Mesendoderm (in vitro differentiated cells): ENCODE measurements at regions not wholly inside any gene's neighbourhood (a gene's known extent, or its start where the extent isn't known, plus 50 kb on each side); places are given as distances from the start of the nearest gene placed in this dataset.

Source experiments
- DNase-seq: peaks from one replicate; pipeline ENCODE4 v3.0.0; 2013
- H2AK5ac ChIP-seq: 2 replicates; pipeline ENCODE4 v1.6.1; 2013; ENCODE audit warnings: low read length, inconsistent platforms
- H2BK120ac ChIP-seq: 2 replicates; pipeline ENCODE4 v1.6.1; 2013; ENCODE audit warnings: low read depth, mild to moderate bottlenecking, low read length, moderate library complexity, mixed read lengths
- H2BK15ac ChIP-seq: replicated peaks from 2 replicates; pipeline ENCODE4 v1.6.1; 2013; ENCODE audit warnings: low read depth, mild to moderate bottlenecking, moderate library complexity
- H2BK5ac ChIP-seq: 2 replicates; pipeline ENCODE4 v1.6.1; 2013; ENCODE audit warnings: low read length, inconsistent platforms
- H3K18ac ChIP-seq: 2 replicates; pipeline ENCODE4 v1.6.1; 2013; ENCODE audit warnings: mild to moderate bottlenecking, low read length, mixed read lengths
- H3K23ac ChIP-seq: one replicate; pipeline ENCODE4 v1.6.1; 2013; ENCODE audit warnings: low read length
- H3K27ac ChIP-seq: 2 replicates; pipeline ENCODE4 v1.5.1; 2013; ENCODE audit warnings: low read depth, mild to moderate bottlenecking, inconsistent platforms, low read length, moderate library complexity
- H3K27me3 ChIP-seq: 2 replicates; pipeline ENCODE4 v1.6.1; 2013; ENCODE audit warnings: low read length, control low read depth, mild to moderate bottlenecking, inconsistent platforms; ENCODE audit not compliant: insufficient read depth, poor library complexity
- H3K36me3 ChIP-seq: 2 replicates; pipeline ENCODE4 v1.6.1; 2013; ENCODE audit warnings: low read length, inconsistent platforms; ENCODE audit not compliant: control insufficient read depth, insufficient read depth
- H3K4ac ChIP-seq: one replicate; pipeline ENCODE4 v1.6.1; 2013; ENCODE audit warnings: low read depth, mild to moderate bottlenecking, low read length, moderate library complexity
- H3K4me1 ChIP-seq: 2 replicates; pipeline ENCODE4 v1.6.1; 2013; ENCODE audit warnings: low read depth, low read length, inconsistent platforms; ENCODE audit not compliant: control insufficient read depth
- H3K4me2 ChIP-seq: 2 replicates; pipeline ENCODE4 v1.6.1; 2013; ENCODE audit warnings: low read length
- H3K4me3 ChIP-seq: 2 replicates; pipeline ENCODE4 v1.5.1; 2013; ENCODE audit warnings: mild to moderate bottlenecking, low read length
- H3K56ac ChIP-seq: one replicate; pipeline ENCODE4 v1.6.1; 2013; ENCODE audit warnings: low read length
- H3K79me1 ChIP-seq: 2 replicates; pipeline ENCODE4 v1.6.1; 2013; ENCODE audit warnings: low read length, inconsistent platforms
- H3K79me2 ChIP-seq: 2 replicates; pipeline ENCODE4 v1.6.1; 2013; ENCODE audit warnings: mild to moderate bottlenecking, low read length; ENCODE audit not compliant: control insufficient read depth, insufficient read depth
- H3K9ac ChIP-seq: 2 replicates; pipeline ENCODE4 v1.6.1; 2013; ENCODE audit warnings: low read length, inconsistent platforms
- H4K5ac ChIP-seq: one replicate; pipeline ENCODE4 v1.6.1; 2013; ENCODE audit warnings: low read length
- H4K8ac ChIP-seq: one replicate; pipeline ENCODE4 v1.6.1; 2013; ENCODE audit warnings: low read depth, mild to moderate bottlenecking, control low read depth, low read length, moderate library complexity
- WGBS: extraction: QIAGEN DNeasy Blood & Tissue Kit; methylation state at CpG from one replicate; pipeline ENCODE4 v1.1.7; 2013; ENCODE audit warnings: low lambda C conversion rate, missing lambda C conversion rate; ENCODE audit not compliant: insufficient coverage; ENCODE audit errors: extremely low coverage; 5-methylcytosine and 5-hydroxymethylcytosine counted together

GRCh38 chr6:15076565-15076964 lies 169.3 kb upstream of the JARID2 start:
- no peak overlapping the region for H3K18ac ChIP-seq
- no peak overlapping the region for H2AK5ac ChIP-seq
- H3K36me3 ChIP-seq: no peaks in the 10 kb centered on the region
- H3K56ac ChIP-seq: peak overlapping the region; percentile 66
- no peak overlapping the region for H3K4me2 ChIP-seq
- no peak overlapping the region for H2BK15ac ChIP-seq
- H3K4ac ChIP-seq: no peak overlapping the region
- no peak overlapping the region for H3K4me3 ChIP-seq
- no peak overlapping the region for H4K8ac ChIP-seq
- H4K5ac ChIP-seq: no peak overlapping the region
- no peaks in the 10 kb centered on the region for H3K79me2 ChIP-seq
- no peak overlapping the region for H2BK5ac ChIP-seq
- DNase-seq: no peak
- H3K4me1 ChIP-seq: peaks cover 2% of the 10 kb centered on the region
- no peak overlapping the region for H3K27ac ChIP-seq
- no peaks in the 10 kb centered on the region for H3K27me3 ChIP-seq
- WGBS: no CpG with 5 or more reads among the region's 4 CpGs
- peak overlapping the region; percentile 7 for H3K23ac ChIP-seq
- no peak overlapping the region for H3K9ac ChIP-seq
- no peak overlapping the region for H2BK120ac ChIP-seq
- no peaks in the 10 kb centered on the region for H3K79me1 ChIP-seq

GRCh38 chr6:15077006-15077405 lies 168.9 kb upstream of the JARID2 start:
- Histone ChIP-seq H2BK15ac (no peak overlapping the region), H3K56ac (no peak overlapping the region), H3K27me3 (no peaks in the 10 kb centered on the region), H3K23ac (no peak overlapping the region), H3K79me2 (no peaks in the 10 kb centered on the region), H3K4me1 (peaks cover 2% of the 10 kb centered on the region), H2BK120ac (peak overlapping the region; percentile 64), H4K8ac (no peak overlapping the region), H3K18ac (peak overlapping the region; percentile 54), H4K5ac (no peak overlapping the region), H3K9ac (no peak overlapping the region), H3K4me2 (no peak overlapping the region), H2BK5ac (no peak overlapping the region), H2AK5ac (no peak overlapping the region), H3K79me1 (no peaks in the 10 kb centered on the region), H3K4ac (peak overlapping the region; percentile 72), H3K36me3 (no peaks in the 10 kb centered on the region), H3K27ac (no peak overlapping the region), H3K4me3 (no peak overlapping the region)
- DNase-seq: no peak
- no CpG with 5 or more reads among the region's 4 CpGs for WGBS

GRCh38 chr6:15077961-15078360 lies 167.9 kb upstream of the JARID2 start:
- DNase-seq: peak; percentile 95
- Histone ChIP-seq H3K4me3 (no peak overlapping the region), H3K4ac (peak overlapping the region; percentile 93), H3K23ac (no peak overlapping the region), H3K27me3 (no peaks in the 10 kb centered on the region), H3K4me2 (no peak overlapping the region), H4K5ac (no peak overlapping the region), H3K27ac (peak overlapping the region; percentile 38), H2BK15ac (no peak overlapping the region), H4K8ac (no peak overlapping the region), H3K36me3 (no peaks in the 10 kb centered on the region), H3K79me2 (no peaks in the 10 kb centered on the region), H2BK120ac (peak overlapping the region; percentile 88), H2AK5ac (no peak overlapping the region), H3K18ac (peak overlapping the region; percentile 64), H3K79me1 (no peaks in the 10 kb centered on the region), H3K56ac (peak overlapping the region; percentile 39), H3K4me1 (peaks cover 2% of the 10 kb centered on the region), H2BK5ac (no peak overlapping the region), H3K9ac (no peak overlapping the region)
- no CpG with 5 or more reads among the region's 5 CpGs for WGBS

GRCh38 chr6:15079288-15079817 lies 166.5 kb upstream of the JARID2 start:
- Histone ChIP-seq H2BK5ac (peak overlapping the region; percentile 54), H3K4me3 (no peak overlapping the region), H3K4ac (peak overlapping the region; percentile 65), H3K27ac (peak overlapping the region; percentile 20), H2BK120ac (no peak overlapping the region), H4K8ac (no peak overlapping the region), H3K79me2 (no peaks in the 10 kb centered on the region), H2AK5ac (no peak overlapping the region), H3K4me1 (peaks cover 2% of the 10 kb centered on the region), H3K4me2 (no peak overlapping the region), H2BK15ac (no peak overlapping the region), H3K23ac (no peak overlapping the region), H3K36me3 (no peaks in the 10 kb centered on the region), H3K79me1 (no peaks in the 10 kb centered on the region), H3K27me3 (no peaks in the 10 kb centered on the region), H3K56ac (peak overlapping the region; percentile 54), H4K5ac (no peak overlapping the region), H3K18ac (peak overlapping the region; percentile 13), H3K9ac (no peak overlapping the region)
- WGBS: no CpG with 5 or more reads among the region's 7 CpGs
- peak; percentile 66 for DNase-seq

- H3K79me1 ChIP-seq: no peaks in the 10 kb centered on the region
- no peak overlapping the region for H4K8ac ChIP-seq
- H3K27me3 ChIP-seq: no peaks in the 10 kb centered on the region
- H3K36me3 ChIP-seq: no peaks in the 10 kb centered on the region
- H4K5ac ChIP-seq: no peak overlapping the region
- no peak overlapping the region for H3K23ac ChIP-seq
- H2BK120ac ChIP-seq: no peak overlapping the region
- no peaks in the 10 kb centered on the region for H3K79me2 ChIP-seq
- H2BK15ac ChIP-seq: no peak overlapping the region
- H3K9ac ChIP-seq: no peak overlapping the region
- peak overlapping the region; percentile 8 for H3K56ac ChIP-seq
- no peak overlapping the region for H2BK5ac ChIP-seq
- H3K4me1 ChIP-seq: peaks cover 2% of the 10 kb centered on the region
- no peak overlapping the region for H3K27ac ChIP-seq
- no peak overlapping the region for H3K4me2 ChIP-seq
- no peak overlapping the region for H3K18ac ChIP-seq
- no peak overlapping the region for H3K4ac ChIP-seq
- H2AK5ac ChIP-seq: no peak overlapping the region
- no peak overlapping the region for H3K4me3 ChIP-seq
- WGBS: no CpG with 5 or more reads among the region's 1 CpG
- no peak for DNase-seq
Measured at GRCh38 chr6:15080895-15081294, 165.0 kb upstream of the JARID2 start.

GRCh38 chr6:15081447-15081846 lies 164.4 kb upstream of the JARID2 start:
- Histone ChIP-seq H3K27me3 (no peaks in the 10 kb centered on the region), H3K36me3 (no peaks in the 10 kb centered on the region), H3K4me2 (no peak overlapping the region), H2BK120ac (no peak overlapping the region), H3K79me2 (no peaks in the 10 kb centered on the region), H2BK5ac (no peak overlapping the region), H2AK5ac (no peak overlapping the region), H3K9ac (no peak overlapping the region), H4K5ac (no peak overlapping the region), H2BK15ac (no peak overlapping the region), H3K4ac (no peak overlapping the region), H3K56ac (no peak overlapping the region), H3K79me1 (no peaks in the 10 kb centered on the region), H4K8ac (no peak overlapping the region), H3K27ac (no peak overlapping the region), H3K23ac (no peak overlapping the region), H3K4me3 (no peak overlapping the region), H3K18ac (no peak overlapping the region), H3K4me1 (peaks cover 2% of the 10 kb centered on the region)
- no peak for DNase-seq
- no CpG with 5 or more reads among the region's 2 CpGs for WGBS
